ENCODE measurements at regions not wholly inside any gene's neighbourhood (a gene's known extent, or its start where the extent isn't known, plus 50 kb on each side); places are given as distances from the start of the nearest gene placed in this dataset.
"Not testable (repeated sequence)": the region's sequence is repeated elsewhere in the genome, so short reads cannot be mapped to it uniquely, and the experiment has no call there.

DNA sequence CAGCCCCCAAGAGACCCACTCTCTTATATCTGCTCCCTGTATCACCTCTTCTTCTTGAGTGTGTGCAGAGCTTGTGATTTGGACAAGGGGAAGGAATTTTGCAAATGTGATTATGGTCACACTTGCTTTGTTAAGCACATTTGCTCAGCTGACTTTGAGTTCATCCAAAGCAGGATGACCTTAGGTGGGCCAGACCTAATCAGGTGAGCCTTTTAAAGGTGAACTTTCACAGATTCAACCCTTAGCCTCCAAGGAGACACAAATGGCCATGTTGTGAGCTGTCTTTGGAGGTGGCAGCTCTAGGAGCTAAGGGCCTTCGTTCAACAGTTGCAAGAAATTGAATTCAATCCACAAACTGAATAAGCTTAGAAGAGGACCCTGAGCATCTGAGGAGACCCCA, 147.8 kb downstream of the DEFB131A start:
- DNase-seq (ENCODE audit: low read depth), result no peak

DNA sequence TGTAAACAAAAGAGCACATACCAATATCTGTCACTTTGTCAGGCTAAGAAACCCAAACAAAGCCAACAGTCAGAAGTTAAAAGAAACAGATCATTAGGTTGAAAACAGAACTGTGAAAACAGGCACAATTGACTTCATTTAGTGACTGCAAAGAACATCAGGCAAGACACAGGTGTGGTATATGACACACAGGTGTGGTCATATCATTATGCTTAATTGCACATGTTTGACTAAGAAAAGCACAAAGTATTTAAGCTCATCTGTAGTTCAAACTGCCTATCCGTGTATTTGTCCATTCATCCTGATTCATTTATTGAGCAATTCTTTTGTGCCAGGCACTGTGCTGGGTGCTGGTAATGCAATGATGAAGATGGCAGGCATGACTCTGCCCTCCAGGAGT, 150.7 kb downstream of the DEFB131A start:
- no peak overlapping the region for H3K4me3 ChIP-seq (ENCODE audit: low read depth, low read length)
- TF ChIP-seq, protein P1, sequence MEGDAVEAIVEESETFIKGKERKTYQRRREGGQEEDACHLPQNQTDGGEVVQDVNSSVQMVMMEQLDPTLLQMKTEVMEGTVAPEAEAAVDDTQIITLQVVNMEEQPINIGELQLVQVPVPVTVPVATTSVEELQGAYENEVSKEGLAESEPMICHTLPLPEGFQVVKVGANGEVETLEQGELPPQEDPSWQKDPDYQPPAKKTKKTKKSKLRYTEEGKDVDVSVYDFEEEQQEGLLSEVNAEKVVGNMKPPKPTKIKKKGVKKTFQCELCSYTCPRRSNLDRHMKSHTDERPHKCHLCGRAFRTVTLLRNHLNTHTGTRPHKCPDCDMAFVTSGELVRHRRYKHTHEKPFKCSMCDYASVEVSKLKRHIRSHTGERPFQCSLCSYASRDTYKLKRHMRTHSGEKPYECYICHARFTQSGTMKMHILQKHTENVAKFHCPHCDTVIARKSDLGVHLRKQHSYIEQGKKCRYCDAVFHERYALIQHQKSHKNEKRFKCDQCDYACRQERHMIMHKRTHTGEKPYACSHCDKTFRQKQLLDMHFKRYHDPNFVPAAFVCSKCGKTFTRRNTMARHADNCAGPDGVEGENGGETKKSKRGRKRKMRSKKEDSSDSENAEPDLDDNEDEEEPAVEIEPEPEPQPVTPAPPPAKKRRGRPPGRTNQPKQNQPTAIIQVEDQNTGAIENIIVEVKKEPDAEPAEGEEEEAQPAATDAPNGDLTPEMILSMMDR (IDR thresholded peaks at IDR 0.05; ENCODE audit: insufficient read depth, low read length), result no peak
- no peak for DNase-seq (ENCODE audit: low read depth)

More for the DNA sequence above, 147.8 kb downstream of the DEFB131A start:
- TF ChIP-seq, protein P1 (IDR thresholded peaks at IDR 0.05; ENCODE audit: insufficient read depth, low read length), result no peak
- H3K4me3 ChIP-seq (ENCODE audit: low read depth, low read length), result no peak overlapping the region

DNA sequence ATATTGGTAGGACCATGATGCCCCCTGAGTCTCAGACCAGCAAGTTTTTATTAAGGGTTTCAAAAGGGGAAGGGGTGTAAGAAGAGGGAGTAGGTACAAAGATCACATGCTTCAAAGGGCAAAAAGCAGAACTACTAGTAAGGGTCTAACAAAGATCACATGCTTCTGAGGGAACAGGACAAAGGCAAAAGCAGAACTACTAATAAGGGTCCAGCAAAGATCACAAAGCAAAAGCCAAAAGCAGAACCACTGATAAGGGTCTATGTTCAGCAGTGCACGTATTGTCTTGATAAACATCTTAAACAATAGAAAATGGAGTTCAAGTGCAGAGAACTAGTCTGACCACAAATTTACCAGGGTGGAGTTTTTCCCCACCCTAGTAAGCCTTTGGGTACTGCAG, 151.3 kb downstream of the DEFB131A start:
- DNase-seq (ENCODE audit: low read depth); H3K4me3 ChIP-seq (ENCODE audit: low read depth, low read length): not testable (repeated sequence)

- no peak overlapping the region for H3K4me3 ChIP-seq (ENCODE audit: low read depth, low read length)
- TF ChIP-seq, protein P1 (IDR thresholded peaks at IDR 0.05; ENCODE audit: insufficient read depth, low read length), result no peak
- no peak for DNase-seq (ENCODE audit: low read depth)
Observed at GRCh38 chr4:9599266-9599665, 155.1 kb downstream of the DEFB131A start.

DNA sequence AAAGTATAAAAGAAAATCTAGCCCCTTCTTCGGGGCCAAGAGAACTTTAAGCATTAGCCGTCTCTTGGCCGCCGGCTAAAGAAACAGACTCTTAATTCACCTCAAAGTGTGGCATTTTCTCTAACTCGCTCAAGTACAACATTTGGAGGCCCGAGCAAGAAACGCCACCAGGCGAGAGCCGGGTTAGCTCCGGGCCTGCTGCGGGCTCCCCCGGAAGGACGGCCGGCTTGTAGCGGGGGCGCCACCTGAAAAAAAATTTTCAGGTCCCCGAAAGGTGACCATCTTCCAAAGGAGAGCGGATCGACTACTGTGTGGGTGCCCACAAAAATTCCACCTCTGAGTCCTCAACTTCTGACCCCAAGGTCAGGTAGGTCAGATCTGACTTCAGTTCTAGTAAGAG, 156.0 kb downstream of the DEFB131A start:
- no peak for DNase-seq (ENCODE audit: low read depth)
- no peak overlapping the region for H3K4me3 ChIP-seq (ENCODE audit: low read depth, low read length)
- TF ChIP-seq, protein P1 (IDR thresholded peaks at IDR 0.05; ENCODE audit: insufficient read depth, low read length), result no peak

DNA sequence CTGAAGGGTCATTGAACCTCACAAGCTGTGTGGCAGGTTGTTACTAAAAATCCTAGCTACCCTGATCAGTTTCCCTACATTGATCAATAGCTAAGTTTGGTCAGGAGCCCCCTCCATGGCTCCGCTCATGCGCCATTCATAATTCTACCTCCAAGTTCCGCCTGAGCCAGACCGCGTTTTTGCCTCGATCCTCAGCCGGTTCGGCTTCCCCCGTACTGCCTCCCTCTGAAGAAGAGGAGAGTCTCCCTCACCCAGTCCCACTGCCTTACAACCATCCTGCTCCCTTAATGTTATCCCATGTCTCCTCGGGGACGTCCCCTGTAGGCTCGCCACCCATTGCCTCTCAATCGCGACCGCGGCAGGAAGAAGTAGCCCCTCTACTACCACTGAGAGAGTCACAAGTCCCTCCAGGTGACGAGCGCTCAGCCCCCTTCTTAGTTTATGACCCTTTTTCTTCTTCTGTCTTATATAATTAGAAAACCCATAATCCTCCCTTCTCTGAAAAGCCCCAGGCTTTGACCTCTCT, 158.2 kb downstream of the DEFB131A start:
- TF ChIP-seq, protein P1 (IDR thresholded peaks at IDR 0.05; ENCODE audit: insufficient read depth, low read length), result no peak
- H3K4me3 ChIP-seq (ENCODE audit: low read depth, low read length), result no peak overlapping the region
- DNase-seq (ENCODE audit: low read depth), result no peak

- H3K4me3 ChIP-seq (ENCODE audit: low read depth, low read length); DNase-seq (ENCODE audit: low read depth): not testable (repeated sequence)
Observed at GRCh38 chr4:9604031-9604892, 160.0 kb downstream of the DEFB131A start.

DNA sequence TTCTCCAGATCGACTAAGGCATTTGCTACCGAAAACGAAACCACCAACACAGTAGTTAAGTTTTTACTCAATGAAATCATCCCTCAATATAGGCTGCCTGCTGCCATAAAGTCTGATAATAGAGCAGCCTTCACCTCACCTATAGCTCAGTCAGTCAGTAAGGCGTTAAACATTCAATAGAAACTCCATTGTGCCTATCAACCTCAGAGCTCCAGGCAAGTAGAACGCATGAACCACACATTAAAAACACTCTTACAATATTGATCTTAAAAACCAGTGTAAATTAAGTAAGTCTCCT, 160.6 kb downstream of the DEFB131A start:
- not testable (repeated sequence) for H3K4me3 ChIP-seq (ENCODE audit: low read depth, low read length); DNase-seq (ENCODE audit: low read depth)

Measured in fibroblast of the aortic adventitia (primary cell).